ENCODE measurements at regions not wholly inside any gene's neighbourhood (a gene's known extent, or its start where the extent isn't known, plus 50 kb on each side); places are given as distances from the start of the nearest gene placed in this dataset.

- Histone ChIP-seq H3K9ac (ENCODE audit: extremely low read depth, low read length, poor library complexity, severe bottlenecking) (no peak overlapping the region), H3K27ac (ENCODE audit: low read depth, low read length) (no peak overlapping the region), H3K4me1 (ENCODE audit: control insufficient read depth, insufficient read depth, low read length) (no peaks in the 10 kb centered on the region), H3K4me3 (ENCODE audit: low read length) (no peak overlapping the region), H3K36me3 (ENCODE audit: control insufficient read depth, insufficient read depth, low read length) (no peaks in the 10 kb centered on the region), H3K27me3 (ENCODE audit: control insufficient read depth, insufficient read depth, low read length, poor library complexity, severe bottlenecking) (no peaks in the 10 kb centered on the region), H3K9me3 (ENCODE audit: control insufficient read depth, low read length) (no peaks in the 10 kb centered on the region)
- no peaks in the 10 kb centered on the region for H3K4me1 Mint-ChIP-seq
- no peaks in the 10 kb centered on the region for H3K36me3 Mint-ChIP-seq (ENCODE audit: low read depth)
- no peak for DNase-seq
- TF ChIP-seq, protein P1, sequence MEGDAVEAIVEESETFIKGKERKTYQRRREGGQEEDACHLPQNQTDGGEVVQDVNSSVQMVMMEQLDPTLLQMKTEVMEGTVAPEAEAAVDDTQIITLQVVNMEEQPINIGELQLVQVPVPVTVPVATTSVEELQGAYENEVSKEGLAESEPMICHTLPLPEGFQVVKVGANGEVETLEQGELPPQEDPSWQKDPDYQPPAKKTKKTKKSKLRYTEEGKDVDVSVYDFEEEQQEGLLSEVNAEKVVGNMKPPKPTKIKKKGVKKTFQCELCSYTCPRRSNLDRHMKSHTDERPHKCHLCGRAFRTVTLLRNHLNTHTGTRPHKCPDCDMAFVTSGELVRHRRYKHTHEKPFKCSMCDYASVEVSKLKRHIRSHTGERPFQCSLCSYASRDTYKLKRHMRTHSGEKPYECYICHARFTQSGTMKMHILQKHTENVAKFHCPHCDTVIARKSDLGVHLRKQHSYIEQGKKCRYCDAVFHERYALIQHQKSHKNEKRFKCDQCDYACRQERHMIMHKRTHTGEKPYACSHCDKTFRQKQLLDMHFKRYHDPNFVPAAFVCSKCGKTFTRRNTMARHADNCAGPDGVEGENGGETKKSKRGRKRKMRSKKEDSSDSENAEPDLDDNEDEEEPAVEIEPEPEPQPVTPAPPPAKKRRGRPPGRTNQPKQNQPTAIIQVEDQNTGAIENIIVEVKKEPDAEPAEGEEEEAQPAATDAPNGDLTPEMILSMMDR (conservative IDR thresholded peaks at IDR 0.05), result no peak
- no peak overlapping the region for H3K27ac Mint-ChIP-seq
- WGBS, 2 experiments (ENCODE audit: insufficient coverage in 1 of 2, insufficient read length in 1 of 2), result 100% methylated on average over 1 of the region's 1 CpG; no CpG with 5 or more reads in 1 of the 2 experiments
- H3K27me3 Mint-ChIP-seq (ENCODE audit: insufficient read depth), result no peaks in the 10 kb centered on the region
- H3K9me3 Mint-ChIP-seq, result no peaks in the 10 kb centered on the region
- no peak overlapping the region for H3K4me3 Mint-ChIP-seq
These were observed 233.1 kb downstream of the FOXG1 start for GRCh38 chr14:28999656-29000055.

DNA sequence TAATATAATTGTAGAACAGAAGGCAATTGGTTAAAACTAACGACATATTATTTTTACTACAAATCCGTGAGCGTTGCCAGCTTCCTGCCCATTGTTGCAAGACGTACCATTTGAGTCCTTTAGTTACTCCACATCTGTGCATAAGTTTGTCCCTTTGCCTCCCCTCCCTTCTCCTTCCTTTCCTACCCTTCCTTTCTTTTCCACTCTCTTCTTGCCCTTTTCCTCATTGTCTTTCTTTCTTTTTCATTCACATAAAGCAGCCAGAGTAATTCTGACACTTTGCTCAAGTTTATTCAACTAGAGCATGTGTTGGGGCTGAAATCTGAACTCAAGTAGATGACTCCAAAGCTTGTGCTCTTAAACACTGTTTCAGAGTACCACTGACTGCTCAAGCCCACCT lies 239.1 kb downstream of the FOXG1 start:
- no peaks in the 10 kb centered on the region for H3K36me3 ChIP-seq (ENCODE audit: control insufficient read depth, insufficient read depth, low read length)
- H3K27ac Mint-ChIP-seq, result no peak overlapping the region
- H3K9me3 Mint-ChIP-seq, result no peaks in the 10 kb centered on the region
- H3K36me3 Mint-ChIP-seq (ENCODE audit: low read depth), result no peaks in the 10 kb centered on the region
- H3K27me3 ChIP-seq (ENCODE audit: control insufficient read depth, insufficient read depth, low read length, poor library complexity, severe bottlenecking), result peaks cover 6% of the 10 kb centered on the region
- TF ChIP-seq, protein P1 (conservative IDR thresholded peaks at IDR 0.05), result no peak
- DNase-seq, result no peak
- no peaks in the 10 kb centered on the region for H3K4me1 ChIP-seq (ENCODE audit: control insufficient read depth, insufficient read depth, low read length)
- H3K27me3 Mint-ChIP-seq (ENCODE audit: insufficient read depth), result no peaks in the 10 kb centered on the region
- no peaks in the 10 kb centered on the region for H3K4me1 Mint-ChIP-seq
- 94% methylated on average over 4 of the region's 4 CpGs for WGBS, 2 experiments (ENCODE audit: insufficient coverage in 1 of 2, insufficient read length in 1 of 2)
- no peaks in the 10 kb centered on the region for H3K9me3 ChIP-seq (ENCODE audit: control insufficient read depth, low read length)
- H3K4me3 Mint-ChIP-seq, result no peak overlapping the region
- no peak overlapping the region for H3K27ac ChIP-seq (ENCODE audit: low read depth, low read length)
- H3K9ac ChIP-seq (ENCODE audit: extremely low read depth, low read length, poor library complexity, severe bottlenecking), result no peak overlapping the region
- H3K4me3 ChIP-seq (ENCODE audit: low read length), result no peak overlapping the region

DNA sequence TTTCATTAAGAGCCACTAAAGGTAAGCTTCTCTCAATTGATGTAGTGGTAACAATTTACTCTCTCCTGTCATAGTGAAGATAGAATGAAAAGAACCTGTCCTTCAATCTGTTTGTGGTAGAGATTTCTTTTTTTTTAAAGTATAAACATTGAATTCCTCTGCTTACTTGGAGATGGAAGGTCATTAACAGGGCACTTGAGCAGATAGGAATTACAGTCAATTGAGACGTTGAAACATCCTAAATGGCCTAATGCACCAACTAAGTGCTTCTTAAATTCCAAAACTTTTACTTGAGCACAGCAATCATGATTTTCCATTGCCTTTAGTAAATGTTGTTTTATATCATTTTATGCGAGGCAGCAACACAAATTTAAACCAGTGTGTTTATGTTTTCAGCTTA lies 241.4 kb downstream of the FOXG1 start:
- H3K27me3 Mint-ChIP-seq (ENCODE audit: insufficient read depth), result no peaks in the 10 kb centered on the region
- H3K9me3 ChIP-seq (ENCODE audit: control insufficient read depth, low read length), result no peaks in the 10 kb centered on the region
- no peak overlapping the region for H3K9ac ChIP-seq (ENCODE audit: extremely low read depth, low read length, poor library complexity, severe bottlenecking)
- TF ChIP-seq, protein P1 (conservative IDR thresholded peaks at IDR 0.05), result no peak
- peaks cover 6% of the 10 kb centered on the region for H3K27me3 ChIP-seq (ENCODE audit: control insufficient read depth, insufficient read depth, low read length, poor library complexity, severe bottlenecking)
- no peak for DNase-seq
- H3K36me3 Mint-ChIP-seq (ENCODE audit: low read depth), result no peaks in the 10 kb centered on the region
- H3K4me1 ChIP-seq (ENCODE audit: control insufficient read depth, insufficient read depth, low read length), result no peaks in the 10 kb centered on the region
- H3K4me1 Mint-ChIP-seq, result no peaks in the 10 kb centered on the region
- 79 to 100% methylated on average over 1 to 2 of the region's 2 CpGs for WGBS, 2 experiments (ENCODE audit: insufficient coverage in 1 of 2, insufficient read length in 1 of 2)
- no peaks in the 10 kb centered on the region for H3K9me3 Mint-ChIP-seq
- H3K27ac Mint-ChIP-seq, result no peak overlapping the region
- H3K27ac ChIP-seq (ENCODE audit: low read depth, low read length), result no peak overlapping the region
- no peak overlapping the region for H3K4me3 Mint-ChIP-seq
- no peak overlapping the region for H3K4me3 ChIP-seq (ENCODE audit: low read length)
- no peaks in the 10 kb centered on the region for H3K36me3 ChIP-seq (ENCODE audit: control insufficient read depth, insufficient read depth, low read length)
